LNCaP clone FGC (cell line): ENCODE measurements at regions not wholly inside any gene's neighbourhood (a gene's known extent, or its start where the extent isn't known, plus 50 kb on each side); places are given as distances from the start of the nearest gene placed in this dataset.

Experiments used
- DNase-seq: peaks from one replicate; pipeline ENCODE4 v3.0.0-alpha.2; 2011; ENCODE audit warnings: low read depth
- H3K4me3 ChIP-seq: 2 replicates; pipeline ENCODE4 v1.5.1; 2011; ENCODE audit warnings: mild to moderate bottlenecking, low read depth, low read length, control low read depth
- CTCF ChIP-seq: IDR thresholded peaks from 2 replicates; pipeline ENCODE4 v1.5.1; 2012; ENCODE audit warnings: mild to moderate bottlenecking; ENCODE audit not compliant: control insufficient read depth, insufficient read depth; ENCODE audit errors: extremely low read depth

- H3K4me3 ChIP-seq, result no peak overlapping the region
- no peak for TF ChIP-seq CTCF
- peak; percentile 37 for DNase-seq
These were observed 82.5 kb downstream of the TMEM168 start for GRCh38 chr7:112707655-112708054.

GRCh38 chr7:112708236-112708635 lies 82.0 kb downstream of the TMEM168 start:
- no peak overlapping the region for H3K4me3 ChIP-seq
- 0 out of 2 replicates have a peak, but pooled peaks have one; percentile 7 for TF ChIP-seq CTCF
- no peak for DNase-seq
